GM23338 (cell line): ENCODE measurements at regions not wholly inside any gene's neighbourhood (a gene's known extent, or its start where the extent isn't known, plus 50 kb on each side); places are given as distances from the start of the nearest gene placed in this dataset.

ENCODE experiments used
- ATAC-seq: fragments of 200-7000 bp; cut with Tn5 transposase; 3 replicates; pipeline ENCODE4 v1.9.1; 2020
- DNase-seq: peaks from one replicate; pipeline ENCODE4 v3.0.0-alpha.2; 2015; ENCODE audit warnings: low spot score
- H2AFZ ChIP-seq: fragments of 200-600 bp; sonication (generic); 2 replicates; pipeline ENCODE4 v1.8.0; 2016; ENCODE audit warnings: antibody characterized with exemption, mild to moderate bottlenecking, moderate library complexity
- H3F3A ChIP-seq: fragments of 200-600 bp; sonication (generic); replicated peaks from 2 replicates; pipeline ENCODE4 v1.8.0; 2017; ENCODE audit warnings: antibody characterized with exemption, mixed run types, low read depth
- H3K27ac ChIP-seq: fragments of 200-600 bp; sonication (generic); 2 replicates; pipeline ENCODE4 v1.6.1; 2016; ENCODE audit warnings: low read depth
- H3K27me3 ChIP-seq: fragments of 200-600 bp; sonication (generic); 2 replicates; pipeline ENCODE4 v1.8.0; 2016; ENCODE audit warnings: mild to moderate bottlenecking, mixed run types, moderate library complexity; ENCODE audit not compliant: insufficient read depth
- H3K36me3 ChIP-seq: fragments of 200-600 bp; sonication (generic); 2 replicates; pipeline ENCODE4 v1.8.0; 2016; ENCODE audit warnings: mild to moderate bottlenecking; ENCODE audit not compliant: insufficient read depth
- H3K4me1 ChIP-seq: fragments of 200-600 bp; sonication (generic); 2 replicates; pipeline ENCODE4 v1.8.0; 2016; ENCODE audit warnings: mild to moderate bottlenecking, moderate library complexity; ENCODE audit not compliant: insufficient read depth
- H3K4me2 ChIP-seq: fragments of 200-600 bp; sonication (generic); 2 replicates; pipeline ENCODE4 v1.7.1; 2017; ENCODE audit warnings: mixed run types
- H3K4me3 ChIP-seq: fragments of 200-600 bp; sonication (generic); 2 replicates; pipeline ENCODE4 v1.6.1; 2016; ENCODE audit warnings: mixed run types
- H3K79me2 ChIP-seq: fragments of 200-600 bp; sonication (generic); replicated peaks from 2 replicates; pipeline ENCODE4 v1.8.0; 2017; ENCODE audit warnings: mild to moderate bottlenecking; ENCODE audit not compliant: insufficient read depth
- H3K9me2 ChIP-seq: fragments of 200-600 bp; sonication (generic); 2 replicates; pipeline ENCODE4 v1.8.0; 2017; ENCODE audit not compliant: insufficient read depth
- H4K20me1 ChIP-seq: fragments of 200-600 bp; sonication (generic); replicated peaks from 2 replicates; pipeline ENCODE4 v1.8.0; 2017; ENCODE audit warnings: mild to moderate bottlenecking; ENCODE audit not compliant: insufficient read depth
- H3K27ac Mint-ChIP-seq: 2 replicates; pipeline ENCODE4 v1.8.0; 2020; ENCODE audit warnings: inconsistent platforms, mild to moderate bottlenecking, moderate library complexity, mixed read lengths
- H3K27me3 Mint-ChIP-seq: 3 replicates; pipeline ENCODE4 v1.8.0; 2022; ENCODE audit warnings: low read depth, mild to moderate bottlenecking, moderate library complexity, mixed read lengths, inconsistent platforms; ENCODE audit not compliant: insufficient read depth, poor library complexity
- H3K36me3 Mint-ChIP-seq: 3 replicates; pipeline ENCODE4 v1.8.0; 2021; ENCODE audit warnings: low read depth, mild to moderate bottlenecking, inconsistent platforms, moderate library complexity, mixed read lengths
- H3K4me1 Mint-ChIP-seq: 3 replicates; pipeline ENCODE4 v1.8.0; 2020; ENCODE audit warnings: mild to moderate bottlenecking, inconsistent platforms, mixed read lengths
- H3K4me3 Mint-ChIP-seq: 3 replicates; pipeline ENCODE4 v1.8.0; 2021; ENCODE audit warnings: moderate library complexity, mild to moderate bottlenecking, inconsistent platforms, mixed read lengths
- H3K9me3 Mint-ChIP-seq: 3 replicates; pipeline ENCODE4 v1.8.0; 2020; ENCODE audit warnings: moderate library complexity, mild to moderate bottlenecking, inconsistent platforms, mixed read lengths
- CREB1 ChIP-seq: fragments of 250-450 bp; sonication (Bioruptor Pico); IDR thresholded peaks from 2 replicates; pipeline ENCODE4 v1.5.0; 2020; ENCODE audit warnings: low read depth, mild to moderate bottlenecking, moderate library complexity
- CTCF ChIP-seq, 2 experiments: fragments of 200-600 bp in 1 of 2; sonication (generic) in 1 of 2; conservative IDR thresholded peaks; 2 replicates each; pipeline versions ENCODE4 v1.5.1 to v1.6.1; 2016 to 2017; ENCODE audit warnings: antibody characterized with exemption in 2 of 2, low read depth in 2 of 2, mild to moderate bottlenecking in 2 of 2, moderate library complexity in 1 of 2
- EZH2 ChIP-seq: fragments of 200-600 bp; sonication (generic); IDR thresholded peaks from one replicate; pipeline ENCODE4 v1.8.0; 2017; ENCODE audit warnings: antibody characterized with exemption, mild to moderate bottlenecking, low read depth; ENCODE audit not compliant: unreplicated experiment
- JUNB ChIP-seq: IDR thresholded peaks from one replicate; pipeline ENCODE4 v1.6.1; 2016; ENCODE audit warnings: antibody characterized with exemption; ENCODE audit not compliant: unreplicated experiment
- NANOG ChIP-seq: IDR thresholded peaks from 2 replicates; pipeline ENCODE4 v1.6.1; 2016; ENCODE audit warnings: antibody characterized with exemption, borderline replicate concordance
- POLR2AphosphoS5 ChIP-seq: IDR thresholded peaks from 2 replicates; pipeline ENCODE4 v1.6.1; 2016; ENCODE audit warnings: antibody characterized with exemption, low read depth
- STAT1 ChIP-seq: IDR thresholded peaks from one replicate; pipeline ENCODE4 v1.6.1; 2016; ENCODE audit warnings: antibody characterized with exemption; ENCODE audit not compliant: unreplicated experiment
- ZNF114 ChIP-seq: fragments of 250-450 bp; sonication (Bioruptor Pico); IDR thresholded peaks from 2 replicates; pipeline ENCODE4 v1.5.0; 2020; ENCODE audit warnings: mild to moderate bottlenecking, moderate library complexity
- ZNF331 ChIP-seq: fragments of 250-450 bp; sonication (Bioruptor Pico); IDR thresholded peaks from 2 replicates; pipeline ENCODE4 v1.5.0; 2020; ENCODE audit warnings: low read depth, mild to moderate bottlenecking, moderate library complexity
- TF ChIP-seq, protein P1 (sequence below): IDR thresholded peaks from 2 replicates; pipeline ENCODE4 v1.6.1; 2016; ENCODE audit warnings: antibody characterized with exemption
- TF ChIP-seq, protein P2 (sequence below): IDR thresholded peaks from one replicate; pipeline ENCODE4 v1.6.1; 2018; ENCODE audit warnings: antibody characterized with exemption; ENCODE audit not compliant: unreplicated experiment
- TF ChIP-seq, protein P3 (sequence below): fragments of 250-450 bp; sonication (Bioruptor Pico); IDR thresholded peaks from 2 replicates; pipeline ENCODE4 v1.5.0; 2020; ENCODE audit warnings: mild to moderate bottlenecking, moderate library complexity

DNA sequence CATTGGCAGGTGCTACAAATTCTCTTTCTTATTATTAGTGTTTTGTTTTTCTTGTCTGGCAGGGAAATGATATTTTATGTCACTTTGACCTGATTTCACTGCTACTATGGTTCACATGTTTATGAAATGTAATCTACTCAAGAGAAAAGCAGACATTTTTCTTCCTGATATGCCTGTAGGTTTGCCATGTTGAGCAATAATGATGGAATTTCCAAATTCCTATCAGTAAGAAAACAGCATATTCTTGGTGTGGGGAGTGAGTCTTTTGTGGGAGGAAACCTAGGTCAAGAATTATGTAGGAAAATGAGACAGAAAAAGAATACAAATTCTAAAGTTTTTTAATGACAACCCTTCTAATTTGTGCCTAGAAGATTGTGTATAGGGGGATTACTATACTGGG, 356.4 kb downstream of the SLC4A3 start (continued):
- TF ChIP-seq, protein P1, sequence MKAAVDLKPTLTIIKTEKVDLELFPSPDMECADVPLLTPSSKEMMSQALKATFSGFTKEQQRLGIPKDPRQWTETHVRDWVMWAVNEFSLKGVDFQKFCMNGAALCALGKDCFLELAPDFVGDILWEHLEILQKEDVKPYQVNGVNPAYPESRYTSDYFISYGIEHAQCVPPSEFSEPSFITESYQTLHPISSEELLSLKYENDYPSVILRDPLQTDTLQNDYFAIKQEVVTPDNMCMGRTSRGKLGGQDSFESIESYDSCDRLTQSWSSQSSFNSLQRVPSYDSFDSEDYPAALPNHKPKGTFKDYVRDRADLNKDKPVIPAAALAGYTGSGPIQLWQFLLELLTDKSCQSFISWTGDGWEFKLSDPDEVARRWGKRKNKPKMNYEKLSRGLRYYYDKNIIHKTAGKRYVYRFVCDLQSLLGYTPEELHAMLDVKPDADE: no peak
- no peak for TF ChIP-seq ZNF331 (CRISPR knock-in tag)
- TF ChIP-seq NANOG: no peak

- ATAC-seq (no peak), DNase-seq (no peak)
- Histone ChIP-seq H3K4me3 (no peak overlapping the region), H3K27ac (no peak overlapping the region), H3F3A (no peaks in the 10 kb centered on the region), H3K9me2 (no peaks in the 10 kb centered on the region), H3K4me2 (no peak overlapping the region), H4K20me1 (no peaks in the 10 kb centered on the region), H3K79me2 (no peaks in the 10 kb centered on the region), H3K36me3 (no peaks in the 10 kb centered on the region), H2AFZ (no peak overlapping the region), H3K4me1 (peaks cover 12% of the 10 kb centered on the region), H3K27me3 (no peaks in the 10 kb centered on the region)
- Mint-ChIP-seq H3K27ac (no peak overlapping the region), H3K4me3 (no peak overlapping the region), H3K4me1 (peaks cover 11% of the 10 kb centered on the region), H3K36me3 (no peaks in the 10 kb centered on the region), H3K9me3 (no peaks in the 10 kb centered on the region), H3K27me3 (no peaks in the 10 kb centered on the region)
- TF ChIP-seq ZNF331 (CRISPR knock-in tag) (no peak), ZNF114 (CRISPR knock-in tag) (no peak), JUNB (no peak), CTCF (conservative IDR thresholded peaks at IDR 0.05; ENCODE audit: low read depth in 2 of 2) (no peak), NANOG (no peak), STAT1 (no peak), CREB1 (no peak), EZH2 (no peak), POLR2AphosphoS5 (no peak)
- TF ChIP-seq, protein P2, sequence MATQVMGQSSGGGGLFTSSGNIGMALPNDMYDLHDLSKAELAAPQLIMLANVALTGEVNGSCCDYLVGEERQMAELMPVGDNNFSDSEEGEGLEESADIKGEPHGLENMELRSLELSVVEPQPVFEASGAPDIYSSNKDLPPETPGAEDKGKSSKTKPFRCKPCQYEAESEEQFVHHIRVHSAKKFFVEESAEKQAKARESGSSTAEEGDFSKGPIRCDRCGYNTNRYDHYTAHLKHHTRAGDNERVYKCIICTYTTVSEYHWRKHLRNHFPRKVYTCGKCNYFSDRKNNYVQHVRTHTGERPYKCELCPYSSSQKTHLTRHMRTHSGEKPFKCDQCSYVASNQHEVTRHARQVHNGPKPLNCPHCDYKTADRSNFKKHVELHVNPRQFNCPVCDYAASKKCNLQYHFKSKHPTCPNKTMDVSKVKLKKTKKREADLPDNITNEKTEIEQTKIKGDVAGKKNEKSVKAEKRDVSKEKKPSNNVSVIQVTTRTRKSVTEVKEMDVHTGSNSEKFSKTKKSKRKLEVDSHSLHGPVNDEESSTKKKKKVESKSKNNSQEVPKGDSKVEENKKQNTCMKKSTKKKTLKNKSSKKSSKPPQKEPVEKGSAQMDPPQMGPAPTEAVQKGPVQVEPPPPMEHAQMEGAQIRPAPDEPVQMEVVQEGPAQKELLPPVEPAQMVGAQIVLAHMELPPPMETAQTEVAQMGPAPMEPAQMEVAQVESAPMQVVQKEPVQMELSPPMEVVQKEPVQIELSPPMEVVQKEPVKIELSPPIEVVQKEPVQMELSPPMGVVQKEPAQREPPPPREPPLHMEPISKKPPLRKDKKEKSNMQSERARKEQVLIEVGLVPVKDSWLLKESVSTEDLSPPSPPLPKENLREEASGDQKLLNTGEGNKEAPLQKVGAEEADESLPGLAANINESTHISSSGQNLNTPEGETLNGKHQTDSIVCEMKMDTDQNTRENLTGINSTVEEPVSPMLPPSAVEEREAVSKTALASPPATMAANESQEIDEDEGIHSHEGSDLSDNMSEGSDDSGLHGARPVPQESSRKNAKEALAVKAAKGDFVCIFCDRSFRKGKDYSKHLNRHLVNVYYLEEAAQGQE: no peak
- TF ChIP-seq, protein P1: no peak
- TF ChIP-seq, protein P3, sequence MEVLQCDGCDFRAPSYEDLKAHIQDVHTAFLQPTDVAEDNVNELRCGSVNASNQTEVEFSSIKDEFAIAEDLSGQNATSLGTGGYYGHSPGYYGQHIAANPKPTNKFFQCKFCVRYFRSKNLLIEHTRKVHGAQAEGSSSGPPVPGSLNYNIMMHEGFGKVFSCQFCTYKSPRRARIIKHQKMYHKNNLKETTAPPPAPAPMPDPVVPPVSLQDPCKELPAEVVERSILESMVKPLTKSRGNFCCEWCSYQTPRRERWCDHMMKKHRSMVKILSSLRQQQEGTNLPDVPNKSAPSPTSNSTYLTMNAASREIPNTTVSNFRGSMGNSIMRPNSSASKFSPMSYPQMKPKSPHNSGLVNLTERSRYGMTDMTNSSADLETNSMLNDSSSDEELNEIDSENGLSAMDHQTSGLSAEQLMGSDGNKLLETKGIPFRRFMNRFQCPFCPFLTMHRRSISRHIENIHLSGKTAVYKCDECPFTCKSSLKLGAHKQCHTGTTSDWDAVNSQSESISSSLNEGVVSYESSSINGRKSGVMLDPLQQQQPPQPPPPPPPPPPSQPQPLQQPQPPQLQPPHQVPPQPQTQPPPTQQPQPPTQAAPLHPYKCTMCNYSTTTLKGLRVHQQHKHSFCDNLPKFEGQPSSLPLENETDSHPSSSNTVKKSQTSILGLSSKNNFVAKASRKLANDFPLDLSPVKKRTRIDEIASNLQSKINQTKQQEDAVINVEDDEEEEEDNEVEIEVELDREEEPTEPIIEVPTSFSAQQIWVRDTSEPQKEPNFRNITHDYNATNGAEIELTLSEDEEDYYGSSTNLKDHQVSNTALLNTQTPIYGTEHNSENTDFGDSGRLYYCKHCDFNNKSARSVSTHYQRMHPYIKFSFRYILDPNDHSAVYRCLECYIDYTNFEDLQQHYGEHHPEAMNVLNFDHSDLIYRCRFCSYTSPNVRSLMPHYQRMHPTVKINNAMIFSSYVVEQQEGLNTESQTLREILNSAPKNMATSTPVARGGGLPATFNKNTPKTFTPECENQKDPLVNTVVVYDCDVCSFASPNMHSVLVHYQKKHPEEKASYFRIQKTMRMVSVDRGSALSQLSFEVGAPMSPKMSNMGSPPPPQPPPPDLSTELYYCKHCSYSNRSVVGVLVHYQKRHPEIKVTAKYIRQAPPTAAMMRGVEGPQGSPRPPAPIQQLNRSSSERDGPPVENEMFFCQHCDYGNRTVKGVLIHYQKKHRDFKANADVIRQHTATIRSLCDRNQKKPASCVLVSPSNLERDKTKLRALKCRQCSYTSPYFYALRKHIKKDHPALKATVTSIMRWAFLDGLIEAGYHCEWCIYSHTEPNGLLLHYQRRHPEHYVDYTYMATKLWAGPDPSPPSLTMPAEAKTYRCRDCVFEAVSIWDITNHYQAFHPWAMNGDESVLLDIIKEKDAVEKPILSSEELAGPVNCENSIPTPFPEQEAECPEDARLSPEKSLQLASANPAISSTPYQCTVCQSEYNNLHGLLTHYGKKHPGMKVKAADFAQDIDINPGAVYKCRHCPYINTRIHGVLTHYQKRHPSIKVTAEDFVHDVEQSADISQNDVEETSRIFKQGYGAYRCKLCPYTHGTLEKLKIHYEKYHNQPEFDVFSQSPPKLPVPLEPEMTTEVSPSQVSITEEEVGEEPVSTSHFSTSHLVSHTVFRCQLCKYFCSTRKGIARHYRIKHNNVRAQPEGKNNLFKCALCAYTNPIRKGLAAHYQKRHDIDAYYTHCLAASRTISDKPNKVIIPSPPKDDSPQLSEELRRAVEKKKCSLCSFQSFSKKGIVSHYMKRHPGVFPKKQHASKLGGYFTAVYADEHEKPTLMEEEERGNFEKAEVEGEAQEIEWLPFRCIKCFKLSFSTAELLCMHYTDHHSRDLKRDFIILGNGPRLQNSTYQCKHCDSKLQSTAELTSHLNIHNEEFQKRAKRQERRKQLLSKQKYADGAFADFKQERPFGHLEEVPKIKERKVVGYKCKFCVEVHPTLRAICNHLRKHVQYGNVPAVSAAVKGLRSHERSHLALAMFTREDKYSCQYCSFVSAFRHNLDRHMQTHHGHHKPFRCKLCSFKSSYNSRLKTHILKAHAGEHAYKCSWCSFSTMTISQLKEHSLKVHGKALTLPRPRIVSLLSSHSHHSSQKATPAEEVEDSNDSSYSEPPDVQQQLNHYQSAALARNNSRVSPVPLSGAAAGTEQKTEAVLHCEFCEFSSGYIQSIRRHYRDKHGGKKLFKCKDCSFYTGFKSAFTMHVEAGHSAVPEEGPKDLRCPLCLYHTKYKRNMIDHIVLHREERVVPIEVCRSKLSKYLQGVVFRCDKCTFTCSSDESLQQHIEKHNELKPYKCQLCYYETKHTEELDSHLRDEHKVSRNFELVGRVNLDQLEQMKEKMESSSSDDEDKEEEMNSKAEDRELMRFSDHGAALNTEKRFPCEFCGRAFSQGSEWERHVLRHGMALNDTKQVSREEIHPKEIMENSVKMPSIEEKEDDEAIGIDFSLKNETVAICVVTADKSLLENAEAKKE (CRISPR knock-in tag): no peak
These were observed 357.6 kb downstream of the SLC4A3 start for GRCh38 chr2:219985017-219985416.
